NCI-H2081 (cell line): ENCODE measurements at regions not wholly inside any gene's neighbourhood (a gene's known extent, or its start where the extent isn't known, plus 50 kb on each side); places are given as distances from the start of the nearest gene placed in this dataset.
"Not testable (repeated sequence)": the region's sequence is repeated elsewhere in the genome, so short reads cannot be mapped to it uniquely, and the experiment has no call there.

Experiments
- DNase-seq, 2 experiments: peaks; one replicate each; lab custom pipeline; 2025; lab: John Stamatoyannopoulos, UW

DNA sequence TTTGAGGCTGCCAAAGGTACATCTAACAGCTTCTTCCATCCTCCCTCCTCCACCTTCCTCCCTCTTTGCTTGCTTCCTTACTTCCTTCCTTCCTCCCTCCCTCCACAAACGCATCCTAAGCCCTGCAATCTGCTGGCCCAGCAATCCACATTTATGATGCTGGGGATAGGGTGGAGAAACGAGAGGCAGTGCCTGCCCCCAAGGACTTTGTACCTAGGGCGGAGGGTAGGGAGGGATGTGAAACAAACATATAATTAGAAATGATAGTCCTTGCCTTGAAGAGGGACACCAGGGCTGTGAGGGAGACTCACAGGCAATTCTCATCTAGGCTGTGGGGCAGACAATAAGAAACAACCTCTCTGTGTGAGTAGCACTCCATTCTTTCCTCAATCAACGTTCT lies 188.3 kb downstream of the ANKRD30B start:
- no peak for DNase-seq

DNA sequence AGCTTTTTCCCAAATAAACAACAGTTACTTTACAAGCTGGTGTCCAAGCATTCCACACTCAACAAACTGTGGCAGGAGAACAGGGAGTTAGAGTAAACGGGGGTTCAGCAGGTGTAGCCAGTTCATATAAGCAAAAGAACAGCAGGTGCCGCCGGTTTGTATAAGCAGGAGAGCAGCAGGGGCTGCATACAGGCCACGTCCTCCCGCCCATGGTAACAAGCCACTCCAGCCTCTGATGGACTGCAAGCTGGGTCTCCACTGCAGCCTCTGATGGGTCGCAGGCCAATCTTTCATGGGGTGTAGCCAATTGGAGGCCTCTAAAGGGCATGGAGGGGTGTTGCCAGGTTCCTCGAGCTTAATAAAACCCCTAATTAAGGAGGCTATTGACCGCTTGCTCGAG lies 189.3 kb downstream of the ANKRD30B start:
- no peak for DNase-seq

DNA sequence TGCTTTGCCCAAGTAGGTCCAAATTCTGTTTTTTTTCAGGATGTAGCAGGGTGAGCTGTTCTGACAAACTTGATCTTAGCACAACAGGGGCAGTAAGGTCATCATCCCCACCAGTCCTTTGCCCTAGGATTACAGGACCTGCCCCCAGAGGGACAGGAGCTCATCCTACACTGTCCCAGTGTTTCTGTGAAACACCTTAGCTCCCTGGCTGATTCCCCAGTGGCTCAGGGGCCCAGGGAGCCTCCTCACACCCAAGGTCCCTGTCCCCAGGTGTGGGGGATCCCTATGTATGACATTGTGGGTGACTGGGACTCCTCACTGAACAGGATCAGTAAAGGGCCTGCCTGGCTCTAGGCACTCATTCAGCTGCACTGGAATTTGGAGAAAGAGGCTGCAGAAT lies 191.2 kb downstream of the ANKRD30B start:
- no peak for DNase-seq

DNA sequence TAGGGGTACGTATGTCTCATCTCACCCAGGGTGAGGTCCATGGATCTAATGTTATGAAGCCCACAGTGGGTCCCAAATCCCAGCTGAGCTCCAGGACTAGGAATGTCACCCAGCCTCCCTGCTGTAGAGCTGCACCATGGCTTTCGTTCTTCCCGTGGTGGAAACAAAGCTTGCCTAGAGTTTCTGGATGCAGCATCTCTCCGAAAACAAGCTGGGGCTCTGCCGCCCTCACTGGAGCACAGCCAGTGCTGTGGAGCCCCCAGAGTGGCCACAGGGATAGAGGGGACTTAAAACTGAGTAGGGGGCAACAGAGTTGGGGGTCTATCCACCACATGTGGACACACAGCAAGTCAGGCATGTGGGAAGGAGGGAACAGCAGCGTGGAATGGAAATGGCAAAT lies 192.1 kb downstream of the ANKRD30B start:
- DNase-seq = not testable (repeated sequence)

DNA sequence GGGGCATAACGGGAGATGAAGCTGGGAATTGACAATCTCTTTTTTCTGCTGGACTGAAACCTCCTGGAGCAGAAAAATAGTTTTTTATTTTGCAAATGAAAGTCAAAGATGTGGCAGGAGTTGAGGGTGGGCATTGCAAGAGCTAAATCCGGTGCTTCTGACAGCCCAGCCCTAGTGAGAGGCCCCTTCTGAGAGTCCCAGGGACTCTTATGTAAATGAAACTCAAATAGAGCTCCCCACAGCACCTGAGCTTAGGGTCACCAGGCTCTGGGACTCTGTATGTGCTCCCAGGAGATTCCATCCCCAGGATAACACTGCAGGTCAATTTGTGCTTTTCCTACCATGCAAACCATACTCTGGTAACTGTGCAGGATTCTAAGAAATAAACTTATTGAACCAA lies 192.8 kb downstream of the ANKRD30B start:
- no peak for DNase-seq

DNA sequence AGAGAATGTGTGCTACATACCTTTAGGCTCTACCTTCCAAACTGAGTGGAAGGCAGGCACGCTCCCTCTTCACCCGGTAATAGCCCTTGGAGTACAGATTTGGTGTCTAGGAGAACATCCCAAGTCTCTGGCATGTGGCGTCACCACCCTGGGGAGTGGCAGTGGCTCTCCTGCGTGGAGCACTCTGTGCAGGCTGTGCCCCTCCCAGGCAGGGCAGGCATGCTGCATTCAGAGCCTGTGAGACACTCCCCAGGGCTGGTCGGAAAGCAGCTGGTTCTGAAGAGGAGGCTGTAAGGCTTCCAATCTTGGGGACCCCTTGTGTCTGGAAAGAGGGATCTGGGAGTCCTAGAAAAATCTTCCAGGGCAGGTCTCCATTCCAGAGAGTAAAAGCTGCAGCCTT lies 193.3 kb downstream of the ANKRD30B start:
- no peak for DNase-seq

DNA sequence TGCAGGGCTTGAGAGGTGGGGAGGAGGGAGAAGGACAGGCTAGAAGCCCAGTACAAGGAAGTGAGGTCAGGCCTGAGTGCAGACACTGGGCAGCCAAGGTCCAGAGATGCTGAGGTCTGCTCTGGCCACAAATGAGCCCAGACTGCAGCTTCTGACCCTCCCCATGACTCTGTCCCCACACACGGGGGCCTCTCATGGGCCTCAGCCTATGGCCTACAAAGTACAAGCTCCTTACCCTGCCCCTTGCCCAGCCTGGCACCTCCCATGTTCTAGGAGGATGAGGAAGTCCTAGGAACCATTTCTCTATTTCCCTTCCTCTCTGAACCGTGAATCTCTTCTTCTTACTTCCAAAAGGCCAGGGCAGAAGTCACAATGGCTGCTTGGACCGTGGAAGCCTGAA lies 193.8 kb downstream of the ANKRD30B start:
- DNase-seq = no peak

DNA sequence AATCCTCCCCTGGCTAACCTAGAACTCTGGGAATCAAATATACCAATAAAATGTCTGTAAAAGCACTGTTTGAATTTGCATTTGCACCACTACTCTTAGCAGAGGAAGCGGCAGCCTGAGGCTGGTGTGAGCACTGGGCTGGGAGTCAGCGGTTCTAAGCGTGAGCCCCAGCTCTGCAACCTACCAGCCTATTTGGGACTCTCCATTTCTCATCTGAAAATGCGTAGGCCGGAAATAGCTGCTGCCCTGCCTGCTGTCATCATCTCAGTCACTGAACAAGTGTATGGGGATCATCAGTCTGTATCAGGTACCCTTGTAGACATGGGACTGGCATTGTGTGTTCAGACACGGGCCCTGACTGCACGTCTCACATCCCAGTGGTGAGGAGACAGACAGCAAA lies 194.3 kb downstream of the ANKRD30B start:
- DNase-seq = no peak

DNA sequence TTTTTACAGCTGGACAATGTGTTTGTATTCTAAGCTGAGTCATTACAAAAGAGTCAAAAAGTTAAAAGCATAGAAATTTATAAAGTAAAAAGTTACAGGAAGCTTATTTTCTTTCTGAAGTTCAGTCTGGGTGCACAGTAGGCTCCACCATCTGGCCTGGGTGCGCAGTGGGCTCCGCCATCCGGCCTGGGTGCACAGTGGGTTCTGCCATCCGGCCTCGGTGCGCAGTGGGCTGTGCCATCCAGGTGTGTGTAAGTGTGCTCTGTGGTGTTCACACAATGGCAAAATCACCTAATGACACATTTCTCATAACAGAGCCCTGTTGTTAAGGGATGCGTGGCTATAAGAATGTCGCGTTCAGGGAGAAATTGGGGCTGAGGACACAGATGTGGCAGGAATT lies 195.5 kb downstream of the ANKRD30B start:
- no peak for DNase-seq

DNA sequence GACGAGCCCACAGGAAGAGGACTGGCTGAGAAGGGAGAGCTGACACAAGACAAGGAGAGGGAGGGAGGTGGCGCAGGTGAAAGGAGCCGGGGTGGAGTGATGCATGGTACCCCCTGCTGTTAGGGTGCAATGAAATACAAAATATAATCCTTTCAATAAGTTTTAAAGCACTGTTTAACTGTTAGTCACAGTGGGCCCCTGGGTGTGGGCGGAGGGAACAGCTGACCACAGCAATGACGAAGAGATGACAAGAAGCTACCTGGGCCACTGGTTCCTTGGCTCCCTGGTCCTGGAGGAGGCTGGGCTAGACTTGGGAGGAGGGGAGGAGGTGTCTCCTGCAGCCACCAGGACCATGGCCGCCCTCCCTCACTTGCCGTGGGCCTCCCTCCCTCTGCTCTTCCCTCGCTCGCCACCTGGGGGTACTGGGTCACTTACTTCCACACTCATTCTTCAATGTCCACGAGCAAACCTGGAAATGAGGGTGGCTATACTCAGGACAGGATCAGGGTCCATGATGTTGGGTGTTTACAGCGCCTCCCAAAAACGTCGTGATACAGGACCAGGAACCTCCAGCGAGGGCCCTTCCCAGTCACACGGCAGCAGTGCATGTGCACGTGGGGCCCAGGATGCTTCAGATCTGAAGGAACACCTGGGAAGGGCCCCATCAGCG lies 196.1 kb downstream of the ANKRD30B start:
- DNase-seq = no peak

DNA sequence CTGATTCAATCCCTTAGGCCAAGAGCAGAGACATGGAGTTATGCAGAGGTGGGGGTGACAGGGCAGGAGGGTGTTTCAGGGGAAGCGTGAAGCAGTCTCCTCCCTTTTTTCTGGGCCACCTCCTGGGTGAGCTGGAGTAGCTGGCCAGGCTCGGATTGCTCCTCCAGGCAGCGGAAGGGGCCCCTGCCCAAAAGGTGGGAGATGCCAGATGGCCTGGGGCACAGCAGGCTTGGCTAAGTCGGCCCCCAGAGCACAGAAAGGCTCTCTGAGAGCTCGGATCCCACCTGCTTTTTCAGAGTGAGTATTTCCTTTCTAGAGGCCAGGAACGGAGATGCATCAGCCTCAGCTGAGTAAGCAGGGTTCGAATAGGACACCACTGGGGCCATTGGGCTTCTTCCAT lies 196.9 kb downstream of the ANKRD30B start:
- DNase-seq = no peak

DNA sequence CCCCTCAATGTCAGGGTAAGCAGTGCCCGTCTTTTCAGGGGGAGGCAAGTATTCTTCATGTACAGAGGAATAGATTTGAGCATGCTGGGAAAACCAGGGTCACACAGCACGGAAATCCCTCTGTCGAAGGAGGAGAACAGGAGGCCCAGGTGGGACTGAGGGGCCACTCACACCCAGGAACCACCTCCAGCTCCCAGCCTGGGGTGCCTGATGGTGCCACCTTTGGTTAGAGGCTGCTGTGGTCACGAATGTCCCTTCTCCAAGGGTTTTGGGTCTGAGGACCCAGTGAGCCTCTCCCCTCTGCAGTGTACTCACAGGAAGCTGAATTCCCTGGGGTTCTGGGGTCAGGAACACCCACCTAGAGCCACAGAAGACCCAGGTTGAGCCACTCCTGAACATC lies 197.3 kb downstream of the ANKRD30B start:
- DNase-seq = no peak

DNA sequence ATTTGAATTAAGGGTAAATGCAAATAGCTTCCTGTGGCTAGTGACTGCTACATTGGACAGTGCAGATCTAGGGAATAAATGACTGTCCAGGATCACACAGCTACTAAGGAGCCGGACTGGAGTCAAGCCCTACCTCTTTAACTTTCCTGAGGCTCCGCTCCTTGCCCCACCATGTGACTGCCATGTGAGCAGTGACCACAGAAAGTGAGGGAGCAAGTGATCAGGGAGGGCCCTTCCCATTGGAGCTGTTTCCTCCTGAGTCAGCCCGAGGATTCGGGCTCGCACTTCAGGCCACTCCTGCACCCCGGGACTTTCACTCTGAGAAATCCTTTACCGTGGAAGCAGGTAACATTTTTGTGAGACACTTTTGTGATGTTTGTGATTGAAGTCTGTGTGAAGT lies 198.0 kb downstream of the ANKRD30B start:
- DNase-seq = no peak

DNA sequence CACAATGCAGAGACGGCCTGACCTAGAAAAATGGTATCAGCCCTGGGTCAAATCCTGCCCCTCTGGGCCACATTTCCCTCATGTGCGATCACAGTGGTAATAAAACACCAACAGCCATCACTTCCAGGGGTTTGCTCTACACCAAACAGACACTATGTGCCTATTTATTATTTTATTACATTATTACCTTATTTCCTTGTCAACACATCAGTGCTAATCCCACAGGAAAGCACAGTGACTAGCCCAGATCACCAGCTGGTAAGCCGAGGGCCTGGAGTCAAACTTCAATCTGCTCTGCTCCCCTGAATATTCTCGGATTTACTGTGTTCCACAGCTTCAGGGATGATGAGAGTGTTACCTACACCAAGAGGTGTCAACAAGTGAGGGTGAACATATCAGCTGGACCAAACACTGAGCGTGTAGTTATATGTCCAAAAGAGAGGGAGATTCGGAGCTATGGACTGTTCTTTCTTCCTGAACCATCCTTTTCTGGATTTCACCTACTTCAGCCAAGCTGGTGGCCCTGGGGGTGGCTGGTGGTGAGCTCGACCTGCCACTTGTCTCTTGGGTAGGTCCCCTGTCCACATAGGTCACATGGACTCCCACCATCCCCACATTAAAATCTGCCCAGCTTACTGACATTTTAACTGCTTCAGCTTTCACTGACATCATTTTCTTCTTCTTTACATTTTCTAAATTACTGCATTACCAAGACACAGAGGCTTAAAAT lies 198.9 kb downstream of the ANKRD30B start:
- not testable (repeated sequence) for DNase-seq

DNA sequence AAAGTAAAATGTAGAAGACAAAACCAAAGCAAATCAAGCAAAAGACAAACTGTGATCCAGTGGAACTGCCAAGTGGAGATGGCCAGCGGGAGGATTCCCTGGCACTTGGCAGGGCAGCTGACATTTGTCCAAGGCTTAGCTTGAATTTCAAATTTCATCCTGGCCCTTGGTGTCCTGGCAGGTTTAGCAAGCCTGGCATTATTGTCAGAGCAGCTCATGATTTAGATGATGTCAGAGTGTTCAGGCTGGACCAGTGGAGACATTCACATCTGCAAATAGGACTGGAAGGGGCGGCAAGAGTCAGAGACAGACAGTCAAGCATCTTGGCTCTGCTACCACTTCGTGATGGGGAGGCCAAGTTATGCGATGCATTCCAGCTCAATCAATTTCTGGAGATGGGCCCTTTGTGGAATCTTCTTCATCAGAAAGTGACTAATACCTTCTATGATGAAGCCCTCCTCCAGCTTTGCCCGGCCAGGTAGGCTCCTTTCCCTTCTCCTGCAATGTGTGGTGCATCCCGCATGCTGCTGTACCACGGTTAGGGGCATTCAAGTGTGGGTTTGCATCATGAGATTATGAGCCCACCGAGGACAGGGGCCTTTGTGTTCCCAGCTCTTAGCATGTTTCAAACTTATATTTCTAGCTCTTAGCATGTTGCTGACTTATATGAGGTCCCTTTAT lies 199.7 kb downstream of the ANKRD30B start:
- DNase-seq = no peak

DNA sequence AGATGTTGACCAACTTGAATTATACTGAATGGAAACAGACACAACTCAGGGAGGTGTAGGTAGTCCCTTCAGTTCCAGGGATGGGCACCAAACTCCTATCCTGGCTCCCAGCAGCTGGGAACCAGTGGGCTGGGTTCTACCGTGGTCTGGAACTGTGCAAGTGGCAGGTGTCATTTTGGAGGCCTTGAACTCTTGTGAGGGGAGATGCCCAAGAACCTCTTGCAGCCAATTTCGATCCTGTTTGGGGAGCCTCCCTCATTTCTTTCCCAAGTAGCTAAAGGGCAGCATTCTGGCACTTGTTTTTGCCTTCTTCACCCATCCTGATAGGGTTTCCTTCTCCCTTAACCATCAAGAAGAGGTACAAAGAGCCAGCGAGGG lies 200.2 kb downstream of the ANKRD30B start:
- no peak for DNase-seq

DNA sequence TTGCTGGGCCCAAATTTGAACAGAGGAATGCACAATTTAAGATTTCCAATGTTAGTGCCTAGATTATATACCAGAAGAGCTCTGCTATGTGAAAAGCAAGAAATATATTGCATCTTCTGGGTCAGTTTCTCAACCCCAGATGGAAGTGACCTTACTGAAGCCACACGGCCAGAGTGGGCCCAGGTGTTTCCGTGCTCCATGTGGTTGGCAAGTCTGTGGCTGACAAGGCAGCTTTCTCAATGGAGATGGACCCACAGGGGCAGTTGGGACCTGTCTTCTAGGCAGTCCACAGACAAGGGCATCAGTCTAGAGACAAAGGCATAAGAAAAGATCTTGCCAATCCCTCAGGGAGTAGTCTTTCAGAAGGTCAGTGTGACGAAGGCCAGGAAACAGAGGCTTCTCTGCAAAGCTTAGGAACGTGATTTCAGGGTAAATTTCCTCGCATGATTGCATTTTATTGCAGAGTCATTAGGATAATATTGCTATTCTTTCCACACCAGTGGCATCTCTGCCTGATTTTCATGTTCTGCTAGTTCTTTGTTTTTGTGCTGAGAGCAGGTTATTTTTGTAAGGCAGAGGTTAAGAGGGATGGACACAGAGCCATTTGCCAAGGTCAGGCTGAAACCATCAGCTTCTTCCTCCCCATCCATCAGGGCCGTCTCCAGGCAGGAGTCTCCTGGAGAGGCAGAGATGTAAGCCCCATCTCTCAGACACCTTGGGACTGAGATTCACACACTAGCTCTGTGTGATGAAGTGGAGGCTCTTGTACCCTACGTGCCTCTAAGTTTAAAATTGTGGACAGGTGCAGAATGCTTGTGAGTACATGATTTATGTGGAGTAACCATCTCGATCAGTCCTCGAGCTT lies 202.1 kb downstream of the ANKRD30B start:
- DNase-seq = no peak

DNA sequence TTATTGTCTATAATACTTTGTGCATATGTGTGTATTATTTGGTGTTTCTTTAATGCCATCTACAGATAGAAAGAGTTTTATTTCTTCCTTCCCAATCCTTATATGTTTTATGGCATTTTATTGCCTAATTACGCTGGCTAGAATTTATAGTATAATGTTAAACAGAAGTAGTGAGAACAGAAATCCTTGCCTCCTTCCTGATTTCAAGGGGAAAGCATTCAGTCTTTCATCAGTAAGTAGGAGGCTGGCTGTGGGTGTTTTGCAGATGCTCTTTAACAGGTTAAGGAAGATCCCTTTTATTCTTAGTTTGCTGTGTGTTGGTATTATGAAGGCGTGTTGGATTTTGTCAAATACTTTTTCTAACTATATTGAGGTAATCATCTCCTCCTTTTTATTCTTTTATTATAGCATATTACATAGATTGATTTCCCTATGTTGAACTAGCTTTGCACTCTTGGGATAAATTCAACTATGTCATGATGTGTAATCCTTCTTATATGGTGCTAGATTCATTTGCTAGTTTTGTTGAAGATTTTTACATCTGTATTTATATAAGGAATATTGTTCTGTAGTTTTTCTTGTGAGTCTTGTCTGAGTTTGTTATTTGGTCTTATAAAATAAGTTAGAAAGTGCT lies 204.6 kb downstream of the ANKRD30B start:
- DNase-seq = not testable (repeated sequence)

DNA sequence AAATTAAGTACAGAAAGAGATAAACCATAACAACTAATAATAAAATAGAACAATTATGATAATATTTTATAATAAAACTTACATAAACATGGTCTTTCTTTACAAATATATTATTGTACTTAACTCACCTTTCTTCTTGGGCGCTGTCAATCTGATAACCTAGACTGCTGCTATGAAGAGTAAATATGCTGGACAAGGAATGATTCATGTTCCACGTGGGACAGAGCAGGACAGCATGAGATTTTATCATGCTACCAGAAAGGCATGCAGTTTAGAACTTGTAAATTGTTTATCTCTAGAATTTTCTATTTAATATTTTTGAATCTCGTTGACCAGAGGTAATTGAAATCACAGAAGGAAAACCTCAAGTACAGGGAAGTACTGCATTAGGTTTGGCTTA lies 210.7 kb downstream of the ANKRD30B start:
- no peak for DNase-seq

DNA sequence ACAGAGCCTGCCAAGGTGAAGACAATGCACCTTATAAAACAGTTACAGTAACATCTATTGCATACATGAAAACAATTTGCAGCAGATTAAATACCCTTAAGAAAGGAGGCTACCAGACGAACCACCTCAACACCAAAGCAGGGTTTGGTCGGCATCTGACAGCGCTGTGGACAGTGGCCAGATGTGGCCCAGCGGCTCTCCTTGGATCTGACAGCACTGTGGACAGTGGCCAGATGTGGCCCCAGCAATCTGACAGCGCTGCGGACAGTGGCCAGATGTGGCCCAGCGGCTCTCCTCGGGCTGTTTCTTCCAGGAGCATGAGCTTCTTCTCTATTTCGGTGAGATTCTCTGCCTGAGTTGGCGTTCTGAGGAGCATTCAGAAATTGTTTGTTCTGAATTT lies 211.6 kb downstream of the ANKRD30B start:
- no peak for DNase-seq

DNA sequence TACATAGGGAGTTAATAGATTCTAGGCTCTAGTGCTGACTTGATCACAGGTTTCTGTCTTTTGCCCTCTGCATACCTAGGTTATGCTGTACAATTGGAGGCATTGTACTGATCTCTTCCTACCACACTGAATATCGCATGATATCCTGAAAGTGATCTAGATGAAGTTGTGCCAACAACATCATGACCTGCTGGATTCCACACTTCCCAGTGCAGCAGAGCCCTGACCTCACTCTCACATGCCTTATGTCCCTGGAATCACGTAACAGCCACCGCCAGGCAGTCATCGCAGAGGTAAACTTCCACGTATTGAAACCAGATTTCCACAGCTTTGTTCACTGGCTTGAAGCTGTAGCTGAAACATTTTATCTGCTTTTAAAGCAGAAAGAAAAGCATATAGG lies 214.0 kb downstream of the ANKRD30B start:
- DNase-seq = no peak

DNA sequence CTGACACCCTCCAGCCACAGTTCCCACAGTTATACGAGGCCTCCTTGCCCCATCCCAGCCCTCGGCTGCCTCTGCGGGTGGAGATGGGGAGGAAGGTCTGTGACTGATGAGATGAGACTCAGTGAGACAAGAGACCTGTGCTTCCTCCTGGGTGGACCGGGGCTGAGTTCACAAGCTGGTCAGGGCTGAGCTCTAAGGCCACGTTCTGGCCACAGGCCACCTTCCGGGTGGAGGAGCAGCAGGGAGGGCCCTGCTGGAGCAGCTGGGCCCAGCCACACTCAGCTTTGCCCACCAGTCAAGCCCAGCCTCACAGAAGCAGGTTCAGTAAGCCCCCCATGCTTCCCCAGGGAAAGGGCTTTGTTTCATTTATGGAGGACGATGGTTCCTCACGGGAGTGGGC lies 214.7 kb downstream of the ANKRD30B start:
- no peak for DNase-seq
